MG63 (cell line): ENCODE measurements at regions not wholly inside any gene's neighbourhood (a gene's known extent, or its start where the extent isn't known, plus 50 kb on each side); places are given as distances from the start of the nearest gene placed in this dataset.
A peak's percentile ranks its signal among the peaks of the same experiment; 100 is the strongest.

ENCODE experiments used
- DNase-seq: peaks from one replicate; pipeline ENCODE4 v3.0.0-alpha.2; 2020
- H3K27me3 ChIP-seq: fragments of 250-450 bp; sonication (Bioruptor Pico); 2 replicates; pipeline ENCODE4 v1.5.1; 2020; ENCODE audit warnings: mild to moderate bottlenecking, moderate library complexity
- H3K36me3 ChIP-seq: fragments of 250-450 bp; sonication (Bioruptor Pico); 2 replicates; pipeline ENCODE4 v1.5.1; 2020; ENCODE audit warnings: mild to moderate bottlenecking, moderate library complexity
- H3K4me3 ChIP-seq: fragments of 250-450 bp; sonication (Bioruptor Pico); 2 replicates; pipeline ENCODE4 v1.5.1; 2020; ENCODE audit warnings: mild to moderate bottlenecking, moderate library complexity
- H3K9me3 ChIP-seq: fragments of 250-450 bp; sonication (Bioruptor Pico); 2 replicates; pipeline ENCODE4 v1.5.1; 2020; ENCODE audit warnings: mild to moderate bottlenecking, moderate library complexity

DNA sequence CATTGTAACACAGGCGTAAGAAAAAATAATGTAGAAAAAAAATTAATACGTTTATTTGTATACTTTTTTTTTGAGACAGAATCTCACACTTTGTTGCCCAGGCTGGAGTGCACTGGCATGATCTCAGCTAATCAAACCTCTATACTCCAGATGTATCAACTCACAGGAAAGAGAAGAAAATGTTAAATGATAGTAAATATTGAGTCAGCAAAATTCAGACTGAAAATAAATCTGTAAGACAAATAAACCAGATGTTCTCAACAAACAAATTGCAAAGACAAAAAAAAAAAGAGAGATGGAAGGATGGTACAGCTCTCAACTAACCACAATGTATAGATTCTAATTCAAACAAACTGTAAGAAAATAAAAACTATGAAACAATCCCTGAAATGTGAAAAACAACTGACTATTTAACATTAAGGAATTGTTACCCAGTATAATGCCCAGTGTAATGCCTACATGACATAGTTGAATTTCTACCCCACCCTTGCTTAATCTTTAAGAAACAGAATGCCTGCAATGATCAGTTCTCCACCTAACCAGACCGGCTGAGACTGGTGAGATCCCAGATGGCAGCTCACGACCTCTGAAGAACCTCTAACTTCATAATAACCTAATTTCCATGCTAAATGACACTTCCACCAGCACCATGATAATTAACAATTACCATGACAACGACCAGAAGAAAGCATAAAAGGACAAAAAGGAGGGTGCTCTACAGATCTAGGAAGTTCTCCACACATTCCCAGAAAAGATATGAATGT lies 272.0 kb upstream of the GNAI1 start:
- no peak for DNase-seq
- no peaks in the 10 kb centered on the region for H3K27me3 ChIP-seq
- no peak overlapping the region for H3K4me3 ChIP-seq
- no peaks in the 10 kb centered on the region for H3K36me3 ChIP-seq
- H3K9me3 ChIP-seq: no peaks in the 10 kb centered on the region

DNA sequence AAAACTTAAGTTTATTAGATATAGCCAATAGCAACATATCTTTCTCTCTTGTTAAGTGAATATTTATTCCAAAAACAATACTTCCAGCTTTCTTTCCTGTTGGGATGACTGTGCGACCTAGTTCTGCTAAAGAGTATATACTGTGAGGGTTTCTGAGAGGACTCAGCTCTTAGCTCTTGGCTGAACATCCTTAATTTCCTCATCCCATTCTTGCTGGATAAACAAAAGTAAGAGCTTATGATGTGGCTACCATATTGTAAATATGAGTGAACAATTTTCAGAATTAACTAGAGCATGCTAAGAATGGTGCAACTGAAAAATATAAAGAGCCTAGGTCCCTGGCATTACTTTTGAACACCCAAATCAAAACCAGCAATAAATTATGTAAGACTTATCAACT lies 279.5 kb upstream of the GNAI1 start:
- DNase-seq: no peak
- Histone ChIP-seq H3K4me3 (no peak overlapping the region), H3K27me3 (no peaks in the 10 kb centered on the region), H3K36me3 (no peaks in the 10 kb centered on the region), H3K9me3 (no peaks in the 10 kb centered on the region)

DNA sequence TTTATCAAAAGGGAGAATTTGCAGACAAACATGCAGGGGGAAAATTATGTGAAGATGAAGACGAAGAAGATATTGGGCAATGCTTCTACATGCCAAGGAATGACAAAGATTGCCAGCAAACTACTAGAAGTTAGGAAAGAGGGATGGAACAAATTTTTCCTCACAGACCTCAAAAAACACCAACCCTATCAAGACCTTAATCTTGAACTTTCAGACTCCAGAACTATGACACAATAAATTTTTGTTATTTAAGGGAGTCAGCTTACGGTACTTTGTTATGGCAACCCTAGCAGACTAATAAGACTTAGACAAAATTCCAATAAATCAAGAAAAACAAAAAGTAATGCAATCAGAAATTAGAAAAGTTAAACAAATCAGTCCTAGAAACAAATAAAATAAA lies 280.0 kb upstream of the GNAI1 start:
- no peak for DNase-seq
- no peaks in the 10 kb centered on the region for H3K9me3 ChIP-seq
- H3K4me3 ChIP-seq: no peak overlapping the region
- H3K36me3 ChIP-seq: no peaks in the 10 kb centered on the region
- no peaks in the 10 kb centered on the region for H3K27me3 ChIP-seq

DNA sequence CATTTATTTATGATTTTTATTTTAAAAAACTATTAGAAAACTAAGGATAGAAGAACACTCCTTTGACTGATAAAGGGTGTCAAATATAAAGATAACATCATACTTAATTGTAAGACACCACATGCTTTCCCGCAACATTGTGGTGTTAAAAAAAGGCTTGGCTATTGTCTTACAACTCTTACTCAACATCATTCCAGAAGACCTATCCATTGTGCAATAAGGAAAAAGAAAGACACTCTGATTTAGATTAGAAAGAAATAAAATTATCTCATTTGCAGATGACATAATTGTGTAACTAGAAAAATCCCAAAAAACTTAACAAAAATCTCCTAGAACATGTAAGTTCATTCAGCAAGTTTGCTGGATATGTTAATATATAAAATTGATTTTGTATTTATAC lies 296.7 kb upstream of the GNAI1 start:
- Histone ChIP-seq H3K9me3 (no peaks in the 10 kb centered on the region), H3K36me3 (no peaks in the 10 kb centered on the region), H3K4me3 (no peak overlapping the region), H3K27me3 (no peaks in the 10 kb centered on the region)
- no peak for DNase-seq

DNA sequence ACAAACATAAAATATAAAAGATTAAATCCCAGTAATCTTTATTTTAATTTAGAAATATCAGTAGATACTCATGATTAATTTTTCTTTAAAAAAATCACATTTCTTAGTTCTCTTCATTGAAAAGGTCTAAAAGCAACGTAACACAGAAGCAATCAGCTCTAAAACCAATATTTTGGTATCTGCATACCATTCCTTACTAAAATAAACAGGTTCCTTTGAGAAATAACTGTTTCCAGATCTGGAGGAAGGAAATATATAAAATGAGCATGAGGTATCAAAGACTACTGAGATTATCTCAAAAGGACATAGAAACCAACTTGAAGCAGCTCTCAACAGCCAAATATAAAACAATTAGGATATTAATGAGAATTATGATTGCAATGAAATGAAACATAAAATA lies 301.0 kb upstream of the GNAI1 start:
- no peak for DNase-seq
- Histone ChIP-seq H3K9me3 (no peaks in the 10 kb centered on the region), H3K36me3 (no peaks in the 10 kb centered on the region), H3K4me3 (no peak overlapping the region), H3K27me3 (no peaks in the 10 kb centered on the region)

DNA sequence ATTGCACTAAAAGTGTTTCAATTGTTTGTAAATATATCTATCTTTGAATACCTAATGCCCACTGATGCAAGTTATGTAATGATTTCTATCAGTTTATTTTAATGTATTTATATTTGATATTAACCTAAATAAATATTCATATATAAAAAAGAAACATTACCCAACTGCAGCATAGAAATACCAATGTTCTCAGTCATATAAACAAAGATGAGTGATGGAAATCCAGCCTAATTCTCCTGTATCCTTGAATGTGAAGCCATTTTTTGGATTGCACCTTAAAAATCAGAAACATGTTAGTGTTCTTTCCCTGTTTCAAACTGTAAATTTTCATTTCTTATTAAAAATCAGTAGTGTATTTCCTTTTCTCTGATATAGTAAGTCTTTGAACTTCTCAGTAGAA lies 305.8 kb upstream of the GNAI1 start:
- DNase-seq: no peak
- Histone ChIP-seq H3K4me3 (no peak overlapping the region), H3K27me3 (no peaks in the 10 kb centered on the region), H3K36me3 (no peaks in the 10 kb centered on the region), H3K9me3 (no peaks in the 10 kb centered on the region)

DNA sequence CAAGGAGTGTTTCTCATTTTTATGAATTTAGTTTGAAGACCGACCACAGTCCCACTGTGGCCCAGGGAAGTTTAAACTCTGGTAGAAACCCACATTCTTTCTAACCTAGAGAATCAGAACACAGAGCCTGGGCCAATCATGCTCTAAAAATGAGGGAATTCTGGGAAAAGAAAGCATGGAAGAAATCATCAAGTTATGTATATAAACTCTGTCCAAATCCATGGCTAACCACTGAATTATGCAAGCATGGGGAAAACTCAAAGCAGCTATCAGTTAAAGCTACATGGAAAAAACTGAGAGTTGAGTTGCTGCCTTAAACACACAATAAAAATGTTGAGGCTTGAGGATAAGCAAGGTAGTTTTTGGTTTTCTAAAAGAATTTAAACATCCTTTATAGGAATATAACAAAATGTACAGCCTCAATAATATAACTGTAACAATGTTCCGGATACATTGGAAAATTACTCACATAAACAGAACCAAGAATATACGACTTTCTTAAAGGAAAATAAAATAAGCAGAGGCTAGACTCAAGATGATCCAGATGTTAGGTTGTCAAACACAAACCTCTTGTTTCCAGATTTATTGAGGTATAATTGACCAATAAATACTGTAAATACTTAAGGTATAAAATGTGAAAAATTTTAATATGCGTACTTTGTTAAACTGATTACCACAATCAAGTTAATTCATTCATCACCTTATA lies 311.2 kb upstream of the GNAI1 start:
- H3K36me3 ChIP-seq: no peaks in the 10 kb centered on the region
- no peak overlapping the region for H3K4me3 ChIP-seq
- no peak for DNase-seq
- H3K27me3 ChIP-seq: no peaks in the 10 kb centered on the region
- no peaks in the 10 kb centered on the region for H3K9me3 ChIP-seq

DNA sequence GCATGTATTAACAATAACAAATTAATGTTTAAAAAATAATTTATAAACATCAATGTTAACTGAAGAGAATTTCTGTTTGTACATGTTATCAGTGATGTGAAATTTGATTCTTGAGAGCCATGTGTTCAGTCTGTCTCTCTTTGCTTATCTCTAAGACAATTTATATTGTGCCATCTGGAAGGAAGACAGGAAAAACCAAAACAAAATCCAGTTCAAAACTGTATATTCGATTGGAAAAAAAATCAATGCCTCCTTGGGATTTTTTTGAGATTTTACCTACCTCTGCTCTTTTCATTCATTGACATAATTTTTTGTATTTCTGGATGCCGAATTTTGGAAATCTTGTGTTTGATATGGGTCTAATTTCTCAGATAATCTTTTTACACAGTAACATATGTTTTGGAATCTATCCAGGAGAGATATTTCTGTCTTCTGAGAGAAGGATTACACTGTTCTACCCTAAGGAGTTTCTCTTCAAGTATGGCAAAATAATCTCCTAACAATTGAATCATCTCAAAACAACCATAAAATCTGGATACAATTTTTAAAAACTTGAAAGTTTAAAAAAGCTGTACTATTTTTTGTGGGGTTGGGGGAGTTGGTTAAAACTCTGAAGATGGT lies 311.9 kb upstream of the GNAI1 start:
- H3K4me3 ChIP-seq: no peak overlapping the region
- H3K36me3 ChIP-seq: no peaks in the 10 kb centered on the region
- H3K27me3 ChIP-seq: no peaks in the 10 kb centered on the region
- no peak for DNase-seq
- no peaks in the 10 kb centered on the region for H3K9me3 ChIP-seq

DNA sequence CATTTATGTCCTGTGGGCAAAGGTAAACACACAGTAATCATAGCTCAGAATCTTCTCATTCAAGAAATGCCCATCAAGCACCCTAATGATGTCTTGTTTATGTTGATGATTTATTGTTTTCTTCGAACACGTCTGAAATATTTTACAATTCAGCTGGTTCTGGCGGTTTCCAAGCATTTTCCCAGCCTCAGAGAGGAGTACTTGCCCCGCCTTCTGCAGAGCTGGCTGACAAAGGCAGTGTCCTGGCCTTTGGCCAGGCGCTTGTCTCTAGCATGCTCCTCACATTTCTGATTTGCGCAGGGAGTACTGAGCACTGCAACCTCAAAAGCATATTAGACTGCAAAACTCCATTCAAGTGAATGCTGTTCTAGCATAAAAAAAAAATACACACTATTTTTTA lies 314.2 kb upstream of the GNAI1 start:
- Histone ChIP-seq H3K27me3 (no peaks in the 10 kb centered on the region), H3K36me3 (no peaks in the 10 kb centered on the region), H3K4me3 (no peak overlapping the region), H3K9me3 (no peaks in the 10 kb centered on the region)
- peak; percentile 18 for DNase-seq

DNA sequence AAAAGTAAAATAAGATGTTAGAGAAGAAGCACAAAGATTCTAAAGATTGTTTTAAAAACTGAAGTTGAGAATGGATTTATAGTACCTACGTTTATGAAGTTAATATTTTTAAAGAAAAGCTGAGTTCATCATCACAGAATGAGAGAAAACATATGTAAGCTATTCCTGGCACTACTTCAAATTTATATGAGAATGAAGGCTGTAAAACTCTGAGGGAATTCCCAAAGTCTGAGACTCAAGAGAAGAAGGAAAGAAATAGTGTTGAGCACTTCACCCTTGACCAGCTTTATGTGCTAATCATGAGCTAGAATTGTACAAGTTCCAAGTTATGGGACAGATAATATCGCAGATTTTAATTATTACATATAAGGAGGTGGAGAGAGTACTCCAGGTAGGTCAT lies 323.7 kb upstream of the GNAI1 start:
- H3K36me3 ChIP-seq: no peaks in the 10 kb centered on the region
- DNase-seq: no peak
- no peak overlapping the region for H3K4me3 ChIP-seq
- no peaks in the 10 kb centered on the region for H3K9me3 ChIP-seq
- H3K27me3 ChIP-seq: no peaks in the 10 kb centered on the region

DNA sequence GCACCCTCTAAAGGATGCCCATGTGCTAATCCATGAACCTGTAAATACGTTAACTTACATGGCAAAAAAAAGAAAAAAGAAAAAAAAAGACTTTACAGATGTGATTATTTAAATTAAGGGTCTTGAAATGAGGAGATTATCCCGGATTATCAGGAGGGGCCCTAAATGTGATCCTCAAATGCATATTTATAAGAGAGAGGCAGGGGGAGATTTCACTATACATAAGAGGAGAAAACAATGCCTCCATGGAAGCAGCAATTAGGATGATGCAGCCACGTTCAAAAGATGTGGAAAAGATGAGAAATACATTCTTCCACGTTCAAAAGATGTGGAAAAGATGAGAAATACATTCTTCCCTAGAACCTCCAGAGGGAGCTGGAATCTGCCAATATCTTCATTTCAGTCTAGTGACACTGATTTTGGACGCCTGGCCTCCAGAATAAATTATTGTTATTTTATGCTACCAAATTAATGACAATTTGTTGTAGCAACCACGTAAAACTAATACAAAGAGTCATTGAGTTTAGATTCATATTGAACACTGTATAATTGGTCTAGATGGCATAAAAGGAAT lies 328.4 kb upstream of the GNAI1 start:
- no peak for DNase-seq
- Histone ChIP-seq H3K9me3 (no peaks in the 10 kb centered on the region), H3K36me3 (no peaks in the 10 kb centered on the region), H3K4me3 (no peak overlapping the region), H3K27me3 (no peaks in the 10 kb centered on the region)

DNA sequence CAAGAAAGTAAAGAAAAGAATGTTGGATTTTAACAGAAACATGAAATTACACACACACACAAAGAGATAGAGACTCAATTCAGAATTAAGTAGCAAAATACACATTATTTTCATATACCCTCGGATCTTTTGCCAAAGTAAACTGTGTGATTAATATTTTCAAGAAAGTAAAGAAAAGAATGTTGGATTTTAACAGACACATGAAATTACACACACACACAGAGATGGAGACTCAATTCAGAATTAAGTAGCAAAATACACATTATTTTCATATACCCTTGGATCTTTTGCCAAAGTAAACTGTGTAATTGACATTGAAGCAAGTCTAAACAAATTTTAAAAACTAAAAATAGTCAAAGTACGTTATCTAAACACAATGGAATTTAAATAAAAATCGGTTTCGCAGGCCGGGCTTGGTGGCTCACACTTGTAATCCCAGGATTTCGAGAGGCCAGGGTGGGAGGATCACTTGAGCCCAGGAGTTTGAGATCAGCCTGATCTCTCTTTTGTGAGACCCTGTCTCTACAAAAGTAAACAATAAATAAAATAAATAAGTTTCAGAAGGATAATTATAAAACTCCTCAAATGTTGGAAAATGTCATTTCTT lies 337.3 kb upstream of the MAGI2 start:
- no peaks in the 10 kb centered on the region for H3K27me3 ChIP-seq
- no peak for DNase-seq
- H3K4me3 ChIP-seq: no peak overlapping the region
- no peaks in the 10 kb centered on the region for H3K36me3 ChIP-seq
- no peaks in the 10 kb centered on the region for H3K9me3 ChIP-seq

DNA sequence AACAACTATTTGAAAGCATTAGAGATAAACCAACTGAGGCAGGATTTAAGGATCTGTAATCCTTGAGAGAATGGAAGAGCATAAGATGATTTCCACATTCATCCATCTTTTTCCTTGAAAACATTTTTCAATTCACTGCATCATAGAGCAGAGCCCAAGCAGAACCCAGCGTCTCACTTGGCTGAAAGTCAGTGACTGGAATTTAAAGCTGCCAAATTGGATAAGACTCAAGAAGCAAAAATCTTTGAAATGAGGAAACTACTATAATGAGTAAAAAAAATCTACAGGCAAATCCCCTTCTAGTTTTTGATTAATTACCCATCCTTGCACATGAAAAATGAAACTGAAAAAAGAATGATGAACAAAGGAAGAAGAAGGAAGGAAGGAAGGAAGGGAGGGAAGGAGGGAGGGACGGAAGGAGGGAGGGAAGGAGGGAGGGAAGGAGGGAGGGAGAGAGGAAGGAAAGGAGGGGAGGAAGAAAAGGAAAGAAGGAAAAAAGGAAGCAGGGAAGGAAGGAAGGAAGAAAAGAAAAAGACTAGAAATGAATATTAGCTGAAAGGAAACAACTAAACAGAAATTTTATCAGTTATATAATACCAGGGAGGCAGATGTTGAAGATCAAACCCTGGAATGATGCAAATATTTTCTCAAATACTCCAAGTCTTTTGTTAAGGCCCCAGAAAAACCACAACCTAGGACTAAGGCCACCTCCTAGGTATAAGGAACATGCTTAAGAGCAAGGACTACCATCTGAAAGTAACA lies 336.3 kb upstream of the MAGI2 start:
- H3K27me3 ChIP-seq: no peaks in the 10 kb centered on the region
- H3K36me3 ChIP-seq: no peaks in the 10 kb centered on the region
- H3K9me3 ChIP-seq: no peaks in the 10 kb centered on the region
- no peak overlapping the region for H3K4me3 ChIP-seq
- peak; percentile 6 for DNase-seq

DNA sequence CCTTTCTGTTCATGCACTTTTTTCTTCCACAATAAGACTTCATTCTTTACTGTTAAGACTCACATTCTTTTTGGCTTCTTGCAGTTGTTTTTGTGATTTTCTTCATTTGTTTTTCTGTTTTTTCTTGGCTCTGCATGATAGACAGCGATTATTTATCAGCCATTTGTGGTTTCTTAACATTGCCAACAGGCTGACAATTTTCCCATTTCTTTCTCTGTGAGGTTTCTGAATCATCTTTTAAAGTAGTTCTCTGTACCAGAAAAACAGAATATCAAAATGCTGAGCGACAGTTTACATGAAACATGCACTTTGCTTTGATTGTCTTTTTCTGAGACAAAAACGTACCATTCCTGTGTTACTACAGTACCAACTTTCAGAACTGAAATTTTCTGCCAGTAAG lies 334.2 kb upstream of the MAGI2 start:
- DNase-seq: no peak
- H3K9me3 ChIP-seq: no peaks in the 10 kb centered on the region
- no peak overlapping the region for H3K4me3 ChIP-seq
- H3K27me3 ChIP-seq: no peaks in the 10 kb centered on the region
- no peaks in the 10 kb centered on the region for H3K36me3 ChIP-seq

DNA sequence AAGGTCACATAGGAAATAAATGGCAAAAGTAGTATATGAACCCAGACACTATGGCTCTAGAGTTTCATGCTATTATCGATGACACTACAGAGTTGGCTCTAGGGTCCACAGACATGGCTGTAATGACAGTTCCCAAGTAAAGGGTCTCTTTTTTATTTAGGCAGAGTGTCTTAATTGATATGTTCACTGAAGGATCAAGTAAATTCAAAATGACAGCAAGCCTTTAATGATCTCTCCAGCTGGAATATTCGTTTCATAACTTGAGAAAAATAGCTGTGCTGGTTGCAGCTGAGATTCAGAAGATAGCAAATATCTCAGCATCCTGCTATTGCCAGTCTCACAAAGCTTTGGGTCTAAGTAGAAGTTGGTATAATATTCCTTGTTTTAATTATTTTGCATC lies 333.6 kb upstream of the MAGI2 start:
- Histone ChIP-seq H3K36me3 (no peaks in the 10 kb centered on the region), H3K4me3 (no peak overlapping the region), H3K9me3 (no peaks in the 10 kb centered on the region), H3K27me3 (no peaks in the 10 kb centered on the region)
- DNase-seq: no peak

DNA sequence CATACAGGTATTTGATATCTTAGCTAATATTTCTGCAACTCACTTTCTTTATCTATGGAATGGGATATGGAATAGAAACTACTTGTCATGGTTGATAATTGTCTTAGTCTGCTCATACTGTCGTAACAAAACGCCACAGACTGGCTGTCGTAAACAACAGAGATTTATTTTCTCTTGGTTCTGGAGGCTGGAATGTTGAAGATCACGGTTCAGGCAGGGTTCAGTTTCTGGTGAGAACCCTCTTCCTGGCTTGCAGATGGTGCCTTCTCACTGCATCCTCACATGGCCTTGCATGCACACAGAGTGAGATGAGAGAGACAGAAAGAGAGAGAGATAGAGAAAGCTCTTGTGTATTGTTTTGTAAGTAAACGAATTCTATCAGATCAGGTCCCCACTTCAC lies 332.7 kb upstream of the MAGI2 start:
- Histone ChIP-seq H3K4me3 (no peak overlapping the region), H3K9me3 (no peaks in the 10 kb centered on the region), H3K27me3 (no peaks in the 10 kb centered on the region), H3K36me3 (no peaks in the 10 kb centered on the region)
- no peak for DNase-seq

DNA sequence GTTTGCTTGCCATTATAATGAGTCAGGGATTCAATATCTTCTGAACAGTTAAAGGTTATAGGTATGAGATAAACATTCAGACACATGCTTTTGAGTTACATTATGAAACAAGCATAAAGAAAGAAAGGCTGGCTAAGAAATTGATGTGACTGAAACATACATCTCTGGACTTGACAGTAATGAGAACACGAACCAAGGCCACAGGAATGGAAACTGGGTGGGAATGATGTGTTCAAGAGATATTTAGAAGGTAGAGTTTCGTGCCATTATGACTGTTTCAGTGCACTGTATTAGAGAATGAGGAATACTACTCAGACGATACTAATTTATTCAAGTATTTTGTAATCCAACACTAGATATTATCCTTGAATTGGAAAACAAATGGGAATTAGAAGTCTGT lies 332.1 kb upstream of the MAGI2 start:
- no peaks in the 10 kb centered on the region for H3K9me3 ChIP-seq
- no peak for DNase-seq
- H3K4me3 ChIP-seq: no peak overlapping the region
- no peaks in the 10 kb centered on the region for H3K36me3 ChIP-seq
- no peaks in the 10 kb centered on the region for H3K27me3 ChIP-seq
